GM19328 (cell line): ENCODE measurements at regions not wholly inside any gene's neighbourhood (a gene's known extent, or its start where the extent isn't known, plus 50 kb on each side); places are given as distances from the start of the nearest gene placed in this dataset.
"Not testable (repeated sequence)": the region's sequence is repeated elsewhere in the genome, so short reads cannot be mapped to it uniquely, and the experiment has no call there.

ENCODE experiments used
- ATAC-seq: cut with Tn5 transposase; IDR thresholded peaks from one replicate; pipeline ENCODE4 v1.9.1; 2021; ENCODE audit warnings: mild to moderate bottlenecking, moderate library complexity; ENCODE audit not compliant: unreplicated experiment

GRCh38 chr20:6663104-6663503 lies 104.4 kb upstream of the BMP2 start:
- no peak for ATAC-seq

GRCh38 chr20:6662309-6662708 lies 105.2 kb upstream of the BMP2 start:
- ATAC-seq, result no peak

DNA sequence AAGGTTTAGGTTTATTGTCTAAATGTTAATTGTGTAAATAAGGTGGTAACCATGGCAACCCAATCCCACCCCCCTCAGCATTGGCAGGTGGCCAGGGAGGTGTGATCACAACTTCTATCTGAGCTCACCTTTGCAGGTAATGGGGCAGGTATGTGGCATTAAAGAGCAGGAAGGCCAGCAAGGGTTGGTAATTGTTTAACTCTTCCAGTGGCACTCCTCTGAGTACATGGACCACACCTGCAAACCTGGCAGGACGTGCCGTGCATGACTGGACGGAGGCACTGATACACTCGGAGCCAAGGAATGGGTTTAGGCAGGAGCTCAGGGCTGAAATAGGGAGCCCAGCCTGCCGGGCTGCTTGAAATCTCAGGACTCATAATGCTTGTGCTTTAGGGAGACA lies 107.0 kb upstream of the BMP2 start:
- ATAC-seq, result no peak

DNA sequence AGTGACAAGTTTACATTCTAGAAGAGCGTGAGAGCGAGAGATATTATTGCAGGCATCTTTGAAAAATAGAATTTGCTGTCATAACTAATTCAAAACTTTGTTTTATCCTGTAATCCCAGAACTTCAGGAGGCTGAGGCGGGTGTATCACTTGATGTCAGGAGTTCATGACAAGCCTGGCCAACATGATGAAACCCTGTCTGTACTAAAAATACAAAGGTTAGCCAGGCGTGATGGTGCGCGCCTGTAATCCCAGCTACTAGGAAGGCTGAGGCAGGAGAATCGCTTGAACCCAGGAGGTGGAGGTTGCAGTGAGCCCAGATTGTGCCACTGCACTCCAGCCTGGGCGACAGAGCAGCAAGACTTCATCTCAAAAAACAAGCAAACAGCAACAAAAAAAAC lies 108.6 kb upstream of the BMP2 start:
- ATAC-seq, result not testable (repeated sequence)

DNA sequence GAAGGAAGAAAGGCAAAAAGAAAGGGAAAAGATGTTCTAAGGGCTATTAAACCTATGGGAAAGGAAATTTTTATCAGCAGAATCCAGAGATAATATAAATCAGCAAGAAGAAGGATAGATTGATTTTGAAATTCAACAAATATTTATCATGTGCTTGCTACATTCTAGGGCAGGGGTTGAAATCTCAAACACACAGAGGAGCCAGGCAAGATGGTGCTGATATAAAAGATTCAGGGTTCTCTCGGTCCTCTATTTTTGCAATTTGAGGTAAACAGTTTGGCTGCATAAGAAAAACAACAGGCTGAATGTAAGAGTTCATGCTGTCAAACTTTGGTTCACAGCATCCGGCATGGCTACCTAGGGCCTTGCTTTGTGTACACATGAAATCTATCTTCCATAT lies 109.6 kb upstream of the BMP2 start:
- ATAC-seq, result no peak

DNA sequence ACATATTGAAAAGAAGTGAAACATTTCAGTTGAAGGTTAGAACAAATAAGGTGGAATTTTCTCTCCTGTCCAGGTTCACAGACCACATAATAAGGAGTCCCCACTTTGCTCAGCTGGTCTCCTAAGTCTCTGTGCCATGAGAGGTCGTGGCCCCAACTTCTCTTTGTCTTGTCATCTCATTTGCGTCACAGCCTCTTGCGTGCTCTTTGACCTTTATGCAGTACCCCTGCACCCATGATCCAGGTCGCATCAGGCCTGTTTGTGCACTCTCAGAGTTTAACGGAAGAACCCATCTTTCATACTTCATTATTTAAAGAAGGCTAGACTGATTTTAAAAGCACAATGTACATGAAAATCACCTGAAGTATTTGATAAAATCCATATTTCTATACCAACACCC lies 110.4 kb upstream of the BMP2 start:
- ATAC-seq, result no peak

DNA sequence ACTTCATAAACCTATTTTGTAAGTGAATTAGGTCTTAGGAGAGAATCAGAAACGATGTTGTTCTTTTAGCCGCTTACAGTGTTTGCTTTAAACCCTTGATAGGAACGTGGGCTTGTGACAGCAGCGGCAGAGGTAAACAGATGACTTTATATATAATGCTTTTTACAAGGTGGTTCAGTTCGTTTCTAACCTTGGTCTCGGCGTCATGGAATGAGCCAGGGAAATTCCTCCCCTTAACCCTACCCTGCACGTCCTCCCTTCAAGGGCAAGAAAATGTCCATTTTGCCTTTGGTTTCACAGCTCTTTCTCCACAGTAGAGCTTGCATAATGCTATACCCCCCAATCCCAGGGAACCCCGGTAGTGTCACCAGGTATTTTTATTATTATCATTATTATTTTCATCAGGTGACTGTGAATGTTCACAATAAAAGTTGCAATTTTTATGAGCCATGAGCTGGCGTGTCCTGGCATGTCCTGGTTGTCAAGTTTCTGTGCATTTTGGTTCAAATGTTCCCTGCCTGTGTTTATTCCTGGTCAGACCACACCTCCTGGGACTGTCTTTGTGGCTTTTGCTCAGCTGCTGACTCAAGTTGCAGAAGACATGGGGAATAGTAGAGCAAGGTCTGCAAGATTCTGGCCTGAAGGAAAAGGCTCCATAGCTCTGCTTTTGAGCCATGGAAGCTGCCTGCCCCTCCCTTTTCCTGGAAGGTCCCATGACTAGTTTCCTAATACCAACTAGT lies 112.8 kb upstream of the BMP2 start:
- no peak for ATAC-seq

GRCh38 chr20:6651561-6651960 lies 115.9 kb upstream of the BMP2 start:
- no peak for ATAC-seq

GRCh38 chr20:6651016-6651415 lies 116.5 kb upstream of the BMP2 start:
- ATAC-seq, result no peak

DNA sequence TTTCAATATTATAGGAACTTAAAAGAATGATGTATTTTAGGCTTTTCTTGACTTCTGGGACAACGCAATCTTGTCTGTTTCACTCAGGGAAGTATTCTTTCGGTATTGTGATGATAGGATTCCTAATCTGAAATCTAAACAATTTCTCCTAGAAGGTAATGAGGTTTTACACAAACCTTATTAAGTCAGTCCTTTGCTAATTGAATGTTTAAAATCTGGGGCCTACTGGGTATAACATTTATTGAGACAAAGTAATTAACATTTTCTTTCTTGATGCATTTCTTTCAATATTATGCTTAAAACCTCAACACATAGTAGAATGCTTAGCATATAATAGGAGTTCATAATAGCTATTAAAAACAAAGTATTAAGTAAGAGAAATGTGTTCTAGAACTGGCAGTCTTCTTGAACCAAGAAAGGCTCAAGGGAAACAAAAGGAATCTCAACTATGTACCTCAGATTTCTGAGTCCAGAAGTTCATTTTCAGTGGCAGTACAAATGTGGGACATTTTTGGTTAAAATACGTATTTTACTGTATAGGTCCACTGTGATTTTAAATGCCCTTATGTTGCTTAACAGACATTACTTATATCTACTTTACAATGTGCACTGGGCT lies 121.4 kb upstream of the BMP2 start:
- no peak for ATAC-seq

GRCh38 chr20:6644813-6645628 lies 122.5 kb upstream of the BMP2 start:
- ATAC-seq, result no peak

DNA sequence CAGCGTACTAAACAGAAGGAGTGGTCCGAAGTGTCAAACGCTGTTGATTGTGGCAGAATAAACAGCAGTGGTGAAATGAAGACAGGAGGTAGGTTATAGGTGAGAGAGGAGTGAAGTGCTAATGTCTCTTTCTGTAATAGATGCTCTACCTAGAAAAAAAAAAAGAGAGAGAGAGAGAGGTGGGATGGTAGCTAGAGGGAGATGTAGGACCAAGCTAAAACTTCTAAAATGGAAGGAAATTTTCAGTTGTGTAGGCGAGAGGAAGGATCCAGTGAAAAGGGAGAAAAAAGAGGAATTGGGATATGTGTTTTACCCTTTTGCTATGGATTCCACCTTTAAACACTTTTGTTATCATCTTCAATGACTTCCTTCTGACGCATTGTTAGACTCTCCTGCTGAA lies 126.5 kb upstream of the BMP2 start:
- no peak for ATAC-seq

- ATAC-seq, result no peak
Observed at GRCh38 chr20:6637160-6637579, 130.3 kb upstream of the BMP2 start.

DNA sequence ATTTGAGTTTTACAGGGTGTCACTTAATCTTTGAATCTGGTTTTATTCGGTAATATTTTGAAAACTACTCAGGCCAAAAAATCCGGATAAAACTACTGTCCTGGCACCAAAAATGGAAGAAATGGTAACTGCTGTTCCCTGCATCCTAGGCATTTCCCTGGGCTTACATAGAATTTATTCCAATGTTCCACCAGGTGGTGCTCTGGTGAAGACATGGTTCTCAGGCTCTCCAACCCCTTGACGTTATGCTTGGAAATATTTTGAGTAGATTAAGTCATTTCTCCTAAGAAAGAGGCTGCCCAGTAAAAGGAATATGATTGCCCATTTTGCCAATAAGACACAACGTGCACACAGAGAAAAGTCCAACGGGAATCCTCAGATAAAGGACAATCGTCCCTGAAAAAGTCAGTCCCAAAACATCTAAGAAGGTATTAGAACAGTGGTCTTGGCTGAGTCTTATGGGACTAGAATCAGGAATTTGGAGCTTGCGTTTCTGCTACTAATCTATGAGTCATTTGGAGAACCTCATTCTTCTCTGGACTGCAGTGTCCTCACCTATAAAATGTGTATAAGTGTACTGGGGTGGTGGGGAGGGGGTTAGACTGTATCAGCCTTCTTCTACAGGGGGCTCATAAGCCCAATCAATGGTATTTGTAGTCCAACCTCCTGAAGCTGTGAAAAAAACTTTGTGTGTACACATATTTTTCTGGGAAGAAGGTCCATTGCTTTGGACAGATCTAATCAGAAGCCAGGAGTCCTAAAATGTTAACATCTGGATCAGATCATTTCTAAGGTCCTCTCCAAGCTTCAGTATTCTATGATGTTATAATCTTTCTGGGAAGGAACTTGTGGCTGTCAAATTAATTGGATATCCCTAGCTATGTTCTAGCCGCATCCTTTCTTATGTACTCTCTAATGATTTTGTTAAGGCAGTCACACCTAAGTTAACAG lies 131.0 kb upstream of the BMP2 start:
- ATAC-seq, result no peak

DNA sequence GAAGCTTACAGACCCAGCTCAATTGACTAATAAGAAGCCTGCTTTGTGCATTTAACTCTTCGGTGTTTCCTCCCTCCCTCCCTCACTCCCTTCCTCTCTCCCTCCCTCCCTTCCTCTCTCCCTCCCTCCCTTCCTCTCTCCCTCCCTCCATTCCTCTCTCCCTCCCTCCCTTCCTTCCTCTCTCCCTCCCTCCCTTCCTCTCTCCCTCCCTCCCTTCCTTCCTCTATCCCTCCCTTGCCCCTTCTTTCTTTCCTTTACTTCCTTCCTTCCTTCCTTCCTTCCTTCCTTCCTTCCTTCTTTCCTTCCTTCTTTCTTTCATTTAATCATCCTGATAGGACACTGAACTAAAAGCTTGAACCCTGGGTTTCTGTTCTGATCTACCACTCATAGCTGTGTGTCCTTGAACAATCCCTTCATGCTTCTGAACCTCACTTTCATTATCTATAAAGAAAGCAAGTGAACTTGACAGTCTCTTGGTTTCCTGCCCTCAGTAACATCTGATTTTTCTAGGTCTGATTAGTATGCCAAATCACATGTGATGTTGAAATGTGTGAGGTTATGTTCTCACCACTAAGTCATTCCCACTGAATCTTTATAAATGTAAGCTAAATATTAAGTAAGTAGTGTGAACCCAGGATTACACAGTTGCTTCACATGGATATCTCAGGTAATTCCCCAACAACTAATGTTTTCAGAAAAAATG lies 132.3 kb upstream of the BMP2 start:
- no peak for ATAC-seq

DNA sequence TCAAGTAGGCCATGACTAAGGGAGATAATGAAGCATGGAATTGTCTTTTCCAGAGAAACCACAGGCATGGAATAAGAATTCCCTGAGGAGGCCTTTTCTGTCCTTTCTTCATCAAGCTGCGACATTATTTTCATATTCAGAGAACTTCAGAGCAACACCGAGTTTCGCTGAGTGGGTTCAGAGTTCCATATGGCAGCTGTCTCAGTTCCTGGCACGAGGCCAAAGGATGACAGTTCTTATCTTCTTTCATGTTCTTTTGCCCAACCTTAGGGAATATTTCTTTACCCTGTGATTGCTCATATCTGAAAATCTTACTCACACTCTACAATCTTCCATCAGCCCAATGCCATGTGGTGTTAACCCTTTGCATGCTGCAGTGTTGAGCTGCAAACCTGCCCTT lies 135.3 kb upstream of the BMP2 start:
- no peak for ATAC-seq

DNA sequence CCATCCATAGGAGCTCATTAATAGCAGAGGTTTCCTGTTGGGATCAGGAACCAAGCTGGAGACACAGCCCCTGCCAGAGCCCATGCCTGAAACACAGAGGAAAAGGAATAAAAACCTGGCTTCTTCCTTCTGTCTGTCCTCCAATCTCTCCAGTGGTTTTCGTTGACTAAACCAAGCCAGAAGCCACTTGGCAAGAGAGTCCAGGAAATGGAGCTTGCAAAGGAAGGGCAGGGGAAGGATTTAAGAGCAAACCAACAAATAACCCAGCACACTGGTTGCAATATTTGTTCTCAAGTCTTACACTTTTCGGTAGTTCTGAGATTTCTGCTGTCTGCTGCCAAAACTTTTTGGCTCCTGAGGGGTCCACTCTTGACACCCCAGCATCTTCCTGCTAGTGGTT lies 137.0 kb upstream of the BMP2 start:
- ATAC-seq, result no peak

DNA sequence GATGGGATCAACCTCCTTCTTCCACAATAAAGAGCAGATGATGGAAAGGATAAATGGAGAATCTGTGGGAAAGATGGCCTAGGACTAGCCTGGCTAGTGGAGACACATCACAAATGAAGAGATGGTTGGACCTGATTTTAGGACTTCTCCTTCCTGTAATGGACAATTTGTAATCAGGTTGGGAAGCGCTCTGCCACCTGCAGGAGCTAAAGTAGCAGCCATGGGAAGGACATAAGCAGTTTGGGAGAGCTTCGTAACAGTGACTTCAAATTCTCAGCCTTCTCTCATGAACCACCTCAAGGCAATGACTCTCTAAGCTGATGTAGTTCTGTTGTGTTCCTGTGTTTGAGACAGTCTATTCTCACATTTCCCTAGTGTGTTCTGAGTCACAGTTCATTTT lies 137.9 kb upstream of the BMP2 start:
- no peak for ATAC-seq

DNA sequence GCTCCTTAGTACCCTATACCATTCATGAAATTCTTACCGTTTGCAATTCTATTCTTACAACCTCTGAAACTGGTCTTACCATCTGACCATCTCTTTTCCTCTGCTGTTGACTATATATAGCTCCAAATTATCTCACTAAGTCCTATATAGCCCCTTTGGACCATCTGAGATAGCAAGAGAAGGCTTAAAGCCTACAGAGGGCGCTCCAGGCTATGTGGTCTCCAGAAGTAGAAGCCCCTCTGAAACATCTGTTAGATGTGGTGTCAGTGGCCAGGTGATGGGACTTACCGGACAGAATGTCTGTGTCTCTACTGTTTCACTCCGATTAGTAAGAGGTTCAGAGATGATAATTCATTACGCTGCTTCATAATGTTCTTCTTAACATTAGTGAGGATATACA lies 140.7 kb upstream of the BMP2 start:
- no peak for ATAC-seq

DNA sequence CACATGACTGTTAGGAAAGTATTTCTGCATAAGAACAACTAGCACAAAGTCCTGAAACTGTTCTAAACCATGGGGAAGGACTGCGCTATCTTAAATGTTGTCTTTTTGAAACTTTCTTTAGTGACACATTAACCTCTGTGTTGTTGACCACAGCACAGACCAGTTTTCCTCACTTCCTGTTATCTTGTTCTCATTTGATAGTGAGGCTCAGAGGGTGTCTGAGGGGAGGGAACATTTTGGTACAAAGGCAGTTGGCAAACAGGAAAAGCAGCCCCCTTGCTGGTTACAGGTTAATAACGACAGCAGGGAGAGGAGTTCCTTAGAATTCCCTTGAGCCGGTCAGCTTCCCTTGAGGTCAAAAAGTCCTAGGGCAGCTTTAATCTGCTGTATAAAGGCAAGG lies 143.5 kb upstream of the BMP2 start:
- peak; percentile 89 for ATAC-seq
